Osteocyte (in vitro differentiated cells): ENCODE measurements at regions not wholly inside any gene's neighbourhood (a gene's known extent, or its start where the extent isn't known, plus 50 kb on each side); places are given as distances from the start of the nearest gene placed in this dataset.

ENCODE experiments used
- DNase-seq: peaks from one replicate; pipeline ENCODE4 v3.0.0; 2021; ENCODE audit warnings: mixed read lengths; ENCODE audit not compliant: unreplicated experiment; ENCODE audit errors: extremely low spot score
- H3K27ac Mint-ChIP-seq: one replicate; pipeline ENCODE4 v1.8.0; 2021; ENCODE audit warnings: mild to moderate bottlenecking, mixed read lengths; ENCODE audit not compliant: unreplicated experiment
- H3K27me3 Mint-ChIP-seq: one replicate; pipeline ENCODE4 v1.8.0; 2021; ENCODE audit warnings: mixed read lengths; ENCODE audit not compliant: unreplicated experiment
- H3K36me3 Mint-ChIP-seq: one replicate; pipeline ENCODE4 v1.8.0; 2021; ENCODE audit warnings: mixed read lengths; ENCODE audit not compliant: unreplicated experiment
- H3K4me1 Mint-ChIP-seq: one replicate; pipeline ENCODE4 v1.8.0; 2021; ENCODE audit warnings: mixed read lengths; ENCODE audit not compliant: unreplicated experiment
- H3K4me3 Mint-ChIP-seq: one replicate; pipeline ENCODE4 v1.8.0; 2021; ENCODE audit warnings: mild to moderate bottlenecking, moderate library complexity, mixed read lengths; ENCODE audit not compliant: unreplicated experiment
- H3K9me3 Mint-ChIP-seq: one replicate; pipeline ENCODE4 v1.8.0; 2021; ENCODE audit warnings: mixed read lengths; ENCODE audit not compliant: unreplicated experiment
- CTCF ChIP-seq: fragments of 200-600 bp; sonication (generic); IDR thresholded peaks from 2 replicates; pipeline ENCODE4 v1.5.0; 2021; ENCODE audit warnings: antibody characterized with exemption, mild to moderate bottlenecking, moderate library complexity

- no peak for TF ChIP-seq CTCF
- no peak for DNase-seq
- H3K27me3 Mint-ChIP-seq, result no peaks in the 10 kb centered on the region
- no peak overlapping the region for H3K4me3 Mint-ChIP-seq
- no peaks in the 10 kb centered on the region for H3K4me1 Mint-ChIP-seq
- H3K27ac Mint-ChIP-seq, result no peak overlapping the region
- H3K9me3 Mint-ChIP-seq, result peaks cover 18% of the 10 kb centered on the region
- H3K36me3 Mint-ChIP-seq, result no peaks in the 10 kb centered on the region
Observed at GRCh38 chr2:239484571-239485355, 83.9 kb upstream of the HDAC4 start.

GRCh38 chr2:239482778-239483712 lies 82.2 kb upstream of the HDAC4 start:
- Mint-ChIP-seq H3K9me3 (peaks cover 18% of the 10 kb centered on the region), H3K27ac (no peak overlapping the region), H3K4me3 (no peak overlapping the region), H3K27me3 (no peaks in the 10 kb centered on the region), H3K36me3 (no peaks in the 10 kb centered on the region), H3K4me1 (no peaks in the 10 kb centered on the region)
- TF ChIP-seq CTCF, result no peak
- no peak for DNase-seq

GRCh38 chr2:239479471-239479870 lies 78.7 kb upstream of the HDAC4 start:
- no peak for DNase-seq
- no peak for TF ChIP-seq CTCF

GRCh38 chr2:239477591-239477990 lies 76.8 kb upstream of the HDAC4 start:
- H3K27me3 Mint-ChIP-seq, result no peaks in the 10 kb centered on the region
- no peak for DNase-seq
- no peak overlapping the region for H3K4me3 Mint-ChIP-seq
- H3K36me3 Mint-ChIP-seq, result no peaks in the 10 kb centered on the region
- H3K27ac Mint-ChIP-seq, result no peak overlapping the region
- H3K4me1 Mint-ChIP-seq, result no peaks in the 10 kb centered on the region
- no peak for TF ChIP-seq CTCF
- peaks cover 19% of the 10 kb centered on the region for H3K9me3 Mint-ChIP-seq

More at GRCh38 chr2:239479471-239479870, 78.7 kb upstream of the HDAC4 start:
- no peaks in the 10 kb centered on the region for H3K27me3 Mint-ChIP-seq
- H3K36me3 Mint-ChIP-seq, result no peaks in the 10 kb centered on the region
- no peak overlapping the region for H3K4me3 Mint-ChIP-seq
- H3K9me3 Mint-ChIP-seq, result peaks cover 19% of the 10 kb centered on the region
- H3K4me1 Mint-ChIP-seq, result no peaks in the 10 kb centered on the region
- no peak overlapping the region for H3K27ac Mint-ChIP-seq
